Skeletal muscle satellite cell (primary cell): ENCODE measurements at regions not wholly inside any gene's neighbourhood (a gene's known extent, or its start where the extent isn't known, plus 50 kb on each side); places are given as distances from the start of the nearest gene placed in this dataset.

Experiments used
- H3K27me3 ChIP-seq: 2 replicates; pipeline ENCODE4 v1.7.0; 2013; ENCODE audit warnings: low read length; ENCODE audit not compliant: control insufficient read depth, insufficient read depth
- H3K36me3 ChIP-seq: 2 replicates; pipeline ENCODE4 v1.7.0; 2013; ENCODE audit warnings: mild to moderate bottlenecking, control low read depth, low read length; ENCODE audit not compliant: insufficient read depth
- H3K4me1 ChIP-seq: 2 replicates; pipeline ENCODE4 v1.7.0; 2013; ENCODE audit warnings: low read length; ENCODE audit not compliant: control insufficient read depth, insufficient read depth
- H3K4me2 ChIP-seq: 2 replicates; pipeline ENCODE4 v1.7.0; 2013; ENCODE audit warnings: mild to moderate bottlenecking, low read length
- H3K4me3 ChIP-seq: 2 replicates; pipeline ENCODE4 v1.7.0; 2013; ENCODE audit warnings: low read length
- H3K9ac ChIP-seq: 2 replicates; pipeline ENCODE4 v1.7.0; 2013; ENCODE audit warnings: mild to moderate bottlenecking, low read depth, low read length, moderate library complexity
- H3K9me3 ChIP-seq: replicated peaks from 2 replicates; pipeline ENCODE4 v1.7.0; 2013; ENCODE audit warnings: mild to moderate bottlenecking, control low read depth, low read length

DNA sequence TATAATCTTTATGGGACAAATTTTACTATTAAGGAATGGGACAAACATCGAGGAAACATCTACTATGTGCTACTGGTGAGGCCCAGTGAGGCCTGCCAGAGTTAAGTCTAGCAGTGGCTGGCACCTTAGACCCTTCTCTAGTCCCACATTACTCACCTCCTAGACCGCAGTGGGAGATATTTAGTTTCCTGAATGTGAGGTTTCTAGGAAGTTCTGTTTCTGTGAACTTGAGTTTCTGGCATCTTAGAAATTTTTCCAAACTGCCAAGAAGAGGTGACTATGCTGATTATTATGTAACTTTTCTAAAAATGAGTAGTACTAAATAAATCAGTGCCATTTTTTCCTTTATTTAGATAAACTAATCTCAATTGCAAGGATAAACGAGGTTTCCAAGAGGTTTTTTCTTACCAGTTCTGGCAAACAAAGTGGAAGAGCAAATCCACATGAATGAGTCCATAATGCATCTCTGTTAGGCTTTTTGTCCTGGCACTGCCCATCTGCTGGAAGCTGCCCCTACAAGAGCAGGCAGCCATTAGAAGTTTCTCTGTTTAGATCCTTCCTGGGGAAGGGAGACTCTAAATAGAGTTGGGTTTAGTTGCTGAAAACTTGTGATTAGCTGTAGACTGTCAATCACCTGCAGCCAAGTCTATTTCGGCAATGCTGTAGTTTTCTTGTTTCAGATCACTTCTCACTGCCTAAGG is 348.7 kb downstream of the MAN2A1 start:
- Histone ChIP-seq H3K9me3 (no peaks in the 10 kb centered on the region), H3K27me3 (no peaks in the 10 kb centered on the region), H3K9ac (no peak overlapping the region), H3K4me2 (no peak overlapping the region), H3K4me3 (no peak overlapping the region), H3K36me3 (no peaks in the 10 kb centered on the region), H3K4me1 (no peaks in the 10 kb centered on the region)

- Histone ChIP-seq H3K4me1 (no peaks in the 10 kb centered on the region), H3K9ac (no peak overlapping the region), H3K27me3 (no peaks in the 10 kb centered on the region), H3K9me3 (no peaks in the 10 kb centered on the region), H3K4me3 (no peak overlapping the region), H3K4me2 (no peak overlapping the region), H3K36me3 (no peaks in the 10 kb centered on the region)
Observed at GRCh38 chr5:110040178-110040577, 350.5 kb downstream of the MAN2A1 start.

- Histone ChIP-seq H3K4me2 (no peak overlapping the region), H3K27me3 (no peaks in the 10 kb centered on the region), H3K4me1 (no peaks in the 10 kb centered on the region), H3K36me3 (no peaks in the 10 kb centered on the region), H3K9me3 (no peaks in the 10 kb centered on the region), H3K9ac (no peak overlapping the region), H3K4me3 (no peak overlapping the region)
Observed at GRCh38 chr5:110043025-110043424, 353.3 kb downstream of the MAN2A1 start.

GRCh38 chr5:110045158-110045557 is 355.4 kb downstream of the MAN2A1 start:
- H3K4me3 ChIP-seq = no peak overlapping the region

GRCh38 chr5:110048491-110048890 is 358.8 kb downstream of the MAN2A1 start:
- Histone ChIP-seq H3K4me3 (no peak overlapping the region), H3K9ac (no peak overlapping the region), H3K4me2 (no peak overlapping the region), H3K9me3 (no peaks in the 10 kb centered on the region), H3K27me3 (no peaks in the 10 kb centered on the region), H3K36me3 (no peaks in the 10 kb centered on the region), H3K4me1 (no peaks in the 10 kb centered on the region)

More at GRCh38 chr5:110045158-110045557, 355.4 kb downstream of the MAN2A1 start:
- no peak overlapping the region for H3K9ac ChIP-seq
- no peaks in the 10 kb centered on the region for H3K36me3 ChIP-seq
- no peaks in the 10 kb centered on the region for H3K4me1 ChIP-seq
- H3K4me2 ChIP-seq = no peak overlapping the region
- no peaks in the 10 kb centered on the region for H3K27me3 ChIP-seq
- no peaks in the 10 kb centered on the region for H3K9me3 ChIP-seq

DNA sequence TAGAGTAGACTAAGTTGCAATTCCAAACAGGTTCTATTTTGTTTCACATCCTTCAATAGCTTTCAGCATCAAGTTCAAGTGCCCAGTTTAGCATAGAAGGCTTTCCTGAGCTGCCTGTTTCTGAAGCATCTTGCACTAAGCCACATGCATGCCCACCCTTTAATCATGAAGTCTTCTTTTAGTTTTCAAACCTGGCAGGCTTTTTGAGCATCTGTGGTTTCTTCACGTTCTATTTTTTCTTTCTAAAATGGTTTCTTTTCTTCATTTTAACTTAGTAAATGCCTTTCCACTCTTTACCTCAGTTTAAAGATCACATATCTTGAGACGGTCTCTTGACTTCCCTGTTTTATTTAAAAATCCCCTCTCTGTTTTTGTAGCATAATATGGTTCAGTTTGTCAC is 360.1 kb downstream of the MAN2A1 start:
- no peak overlapping the region for H3K4me3 ChIP-seq
- no peak overlapping the region for H3K9ac ChIP-seq

GRCh38 chr5:110050640-110051345 is 361.1 kb downstream of the MAN2A1 start:
- H3K4me2 ChIP-seq = no peak overlapping the region
- no peak overlapping the region for H3K9ac ChIP-seq
- H3K9me3 ChIP-seq = no peaks in the 10 kb centered on the region
- peaks cover 21% of the 10 kb centered on the region for H3K4me1 ChIP-seq
- no peak overlapping the region for H3K4me3 ChIP-seq
- no peaks in the 10 kb centered on the region for H3K27me3 ChIP-seq
- H3K36me3 ChIP-seq = no peaks in the 10 kb centered on the region

More for the DNA sequence above, 360.1 kb downstream of the MAN2A1 start:
- no peaks in the 10 kb centered on the region for H3K36me3 ChIP-seq
- no peaks in the 10 kb centered on the region for H3K27me3 ChIP-seq
- no peak overlapping the region for H3K4me2 ChIP-seq
- peaks cover 12% of the 10 kb centered on the region for H3K4me1 ChIP-seq
- H3K9me3 ChIP-seq = no peaks in the 10 kb centered on the region

GRCh38 chr5:110053205-110053604 is 363.5 kb downstream of the MAN2A1 start:
- peaks cover 23% of the 10 kb centered on the region for H3K4me1 ChIP-seq
- no peak overlapping the region for H3K4me3 ChIP-seq
- H3K9me3 ChIP-seq = no peaks in the 10 kb centered on the region
- no peaks in the 10 kb centered on the region for H3K36me3 ChIP-seq
- H3K27me3 ChIP-seq = no peaks in the 10 kb centered on the region
- H3K4me2 ChIP-seq = no peak overlapping the region
- no peak overlapping the region for H3K9ac ChIP-seq

- H3K36me3 ChIP-seq = no peaks in the 10 kb centered on the region
- H3K27me3 ChIP-seq = no peaks in the 10 kb centered on the region
- H3K4me2 ChIP-seq = no peak overlapping the region
- H3K9me3 ChIP-seq = no peaks in the 10 kb centered on the region
- H3K4me3 ChIP-seq = no peak overlapping the region
- H3K9ac ChIP-seq = no peak overlapping the region
- peaks cover 23% of the 10 kb centered on the region for H3K4me1 ChIP-seq
Observed at GRCh38 chr5:110053824-110054223, 364.1 kb downstream of the MAN2A1 start.

GRCh38 chr5:110054240-110054639 is 364.5 kb downstream of the MAN2A1 start:
- peak overlapping the region; percentile 22 for H3K4me2 ChIP-seq
- no peaks in the 10 kb centered on the region for H3K27me3 ChIP-seq
- no peak overlapping the region for H3K9ac ChIP-seq
- H3K4me1 ChIP-seq = peaks cover 23% of the 10 kb centered on the region
- no peaks in the 10 kb centered on the region for H3K9me3 ChIP-seq
- H3K4me3 ChIP-seq = no peak overlapping the region
- no peaks in the 10 kb centered on the region for H3K36me3 ChIP-seq

- Histone ChIP-seq H3K9ac (no peak overlapping the region), H3K4me2 (peak overlapping the region; percentile 16), H3K4me1 (peaks cover 23% of the 10 kb centered on the region), H3K4me3 (no peak overlapping the region), H3K9me3 (no peaks in the 10 kb centered on the region), H3K36me3 (no peaks in the 10 kb centered on the region), H3K27me3 (no peaks in the 10 kb centered on the region)
Observed at GRCh38 chr5:110055302-110055701, 365.6 kb downstream of the MAN2A1 start.
